ENCODE measurements at regions not wholly inside any gene's neighbourhood (a gene's known extent, or its start where the extent isn't known, plus 50 kb on each side); places are given as distances from the start of the nearest gene placed in this dataset.

GRCh38 chr15:38743147-38743546 lies 178.5 kb upstream of the RASGRP1 start:
- TF ChIP-seq CTCF (IDR thresholded peaks at IDR 0.05; ENCODE audit: extremely low read depth in 1 of 2, insufficient read depth in 1 of 2, low read depth in 1 of 2, low read length in 2 of 2) (no peak), MAX (IDR thresholded peaks at IDR 0.05; ENCODE audit: insufficient read depth, insufficient read length) (no peak), EZH2 (IDR thresholded peaks at IDR 0.05; ENCODE audit: borderline replicate concordance, low read depth, low read length, severe bottlenecking) (no peak), POLR2AphosphoS5 (IDR thresholded peaks at IDR 0.05; ENCODE audit: insufficient read depth, low read depth, low read length) (no peak), POLR2A (IDR thresholded peaks at IDR 0.05; ENCODE audit: low read depth, low read length) (no peak), MYC (IDR thresholded peaks at IDR 0.05; ENCODE audit: low read depth, low read length) (no peak)

All from endothelial cell of umbilical vein (primary cell).